GM12891 (cell line): ENCODE measurements at regions not wholly inside any gene's neighbourhood (a gene's known extent, or its start where the extent isn't known, plus 50 kb on each side); places are given as distances from the start of the nearest gene placed in this dataset.

Experiments used
- POLR2A ChIP-seq: IDR thresholded peaks from 2 replicates; pipeline ENCODE4 v1.6.1; 2011; ENCODE audit warnings: low read depth, low read length, control low read depth
- POLR2AphosphoS5 ChIP-seq: IDR thresholded peaks from 2 replicates; pipeline ENCODE4 v1.6.1; 2011; ENCODE audit warnings: low read depth, low read length, control low read depth

- TF ChIP-seq POLR2AphosphoS5 (no peak), POLR2A (no peak)
Observed at GRCh38 chr13:34376483-34376882, 558.5 kb downstream of the RFC3 start.
